IMR-90 (cell line): ENCODE measurements at regions not wholly inside any gene's neighbourhood (a gene's known extent, or its start where the extent isn't known, plus 50 kb on each side); places are given as distances from the start of the nearest gene placed in this dataset.

ENCODE experiments used
- CEBPB ChIP-seq: IDR thresholded peaks from 2 replicates; pipeline ENCODE4 v1.6.1; 2012; ENCODE audit warnings: low read depth, low read length, improper control_type of control experiment
- CTCF ChIP-seq: conservative IDR thresholded peaks from 2 replicates; pipeline ENCODE4 v1.5.1; 2012; ENCODE audit warnings: mild to moderate bottlenecking, low read depth, low read length, improper control_type of control experiment
- RCOR1 ChIP-seq: IDR thresholded peaks from 2 replicates; pipeline ENCODE4 v1.6.1; 2012; ENCODE audit warnings: mild to moderate bottlenecking, low read length, improper control_type of control experiment; ENCODE audit not compliant: insufficient replicate concordance
- RFX5 ChIP-seq: IDR thresholded peaks from 2 replicates; pipeline ENCODE4 v1.8.0; 2012; ENCODE audit warnings: low read depth, mild to moderate bottlenecking, low read length, moderate library complexity

GRCh38 chr21:43355266-43355924 lies 71.5 kb downstream of the SIK1 start:
- TF ChIP-seq CEBPB (no peak), CTCF (no peak), RCOR1 (no peak), RFX5 (no peak)
